H1 (cell line): ENCODE measurements at regions not wholly inside any gene's neighbourhood (a gene's known extent, or its start where the extent isn't known, plus 50 kb on each side); places are given as distances from the start of the nearest gene placed in this dataset.

Experiments used
- BRCA1 ChIP-seq: IDR thresholded peaks from 2 replicates; pipeline ENCODE4 v1.6.1; 2012; ENCODE audit warnings: low read depth, low read length, improper control_type of control experiment
- CEBPB ChIP-seq: IDR thresholded peaks from 2 replicates; pipeline ENCODE4 v1.6.1; 2012; ENCODE audit warnings: low read depth, low read length
- POLR2A ChIP-seq, 2 experiments: IDR thresholded peaks; 1 replicate in 1 of 2; 2 replicates in 1 of 2; pipeline ENCODE4 v1.6.1; 2011; ENCODE audit warnings: low read depth in 2 of 2, low read length in 2 of 2, mild to moderate bottlenecking in 2 of 2; ENCODE audit errors: control extremely low read depth in 1 of 2
- SIRT6 ChIP-seq: IDR thresholded peaks from one replicate; pipeline ENCODE4 v1.7.1; 2012; ENCODE audit warnings: low read length, inconsistent platforms
- YY1 ChIP-seq: IDR thresholded peaks from 2 replicates; pipeline ENCODE4 v1.6.1; 2011; ENCODE audit warnings: low read depth, mild to moderate bottlenecking, low read length

GRCh38 chr12:90829044-90829443, 125.9 kb downstream of the CCER1 start (continued):
- no peak for TF ChIP-seq POLR2A (IDR thresholded peaks at IDR 0.05; ENCODE audit: control extremely low read depth in 1 of 2, low read depth in 2 of 2, low read length in 2 of 2)
- no peak for TF ChIP-seq BRCA1
- no peak for TF ChIP-seq CEBPB
- TF ChIP-seq YY1: no peak
- no peak for TF ChIP-seq SIRT6
